HG03354 (cell line): ENCODE measurements at regions not wholly inside any gene's neighbourhood (a gene's known extent, or its start where the extent isn't known, plus 50 kb on each side); places are given as distances from the start of the nearest gene placed in this dataset.

Experiments
- ATAC-seq: cut with Tn5 transposase; IDR thresholded peaks from one replicate; pipeline ENCODE4 v1.9.1; 2021; ENCODE audit warnings: mild to moderate bottlenecking; ENCODE audit not compliant: unreplicated experiment, poor library complexity, severe bottlenecking

DNA sequence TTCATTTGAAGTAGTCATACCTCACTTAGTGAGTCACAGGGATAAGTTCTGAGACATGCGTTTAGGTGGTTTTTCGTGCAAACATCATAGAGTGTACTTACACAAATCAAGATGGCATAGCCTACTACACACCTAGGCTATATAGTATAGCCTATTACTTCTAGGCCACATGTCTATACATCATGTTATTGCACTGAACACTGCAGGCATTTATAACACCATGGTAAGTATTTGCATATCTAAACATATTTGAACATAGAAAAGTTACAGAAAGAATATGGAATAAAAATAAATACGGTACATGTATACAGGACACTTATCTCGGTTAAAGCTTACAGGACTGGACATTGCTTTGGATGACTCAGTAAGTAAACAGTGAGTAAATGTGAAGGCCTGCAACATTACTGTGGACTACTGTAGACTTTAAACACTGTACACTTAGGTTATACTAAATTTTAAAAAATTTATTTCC lies 670.6 kb downstream of the SLC16A7 start:
- ATAC-seq, result no peak

DNA sequence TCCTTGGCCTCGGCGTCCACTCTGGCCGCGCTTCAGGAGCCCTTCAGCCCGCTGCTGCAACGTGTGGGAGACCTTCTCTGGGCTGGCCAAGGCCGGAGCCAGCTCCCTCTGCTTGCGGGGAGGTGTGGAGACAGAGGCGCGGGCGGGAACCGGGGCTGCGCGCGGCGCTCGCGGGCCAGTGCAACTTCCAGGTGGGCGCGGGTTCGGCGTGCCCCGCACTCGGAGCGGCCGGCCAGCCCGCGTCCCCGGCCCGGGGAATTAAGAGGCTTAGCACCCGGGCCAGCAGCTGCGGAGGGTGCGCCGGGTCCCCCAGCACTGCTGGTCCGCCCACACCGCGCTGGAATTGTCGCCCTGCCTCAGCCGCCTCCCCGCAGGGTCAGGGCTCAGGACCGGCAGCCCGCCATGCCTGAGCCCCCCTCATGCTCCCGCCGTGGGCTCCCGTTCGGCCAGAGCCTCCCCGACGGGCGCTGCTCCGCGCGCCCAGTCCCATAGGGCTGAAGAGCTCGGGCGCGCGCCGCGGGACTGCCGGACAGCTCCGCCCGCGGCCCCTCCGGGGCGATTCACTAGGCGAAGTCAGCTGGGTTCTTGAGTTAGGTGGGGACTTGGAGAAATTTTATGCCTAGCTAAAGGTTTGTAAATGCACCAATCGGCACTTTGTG lies 673.9 kb downstream of the SLC16A7 start:
- no peak for ATAC-seq

DNA sequence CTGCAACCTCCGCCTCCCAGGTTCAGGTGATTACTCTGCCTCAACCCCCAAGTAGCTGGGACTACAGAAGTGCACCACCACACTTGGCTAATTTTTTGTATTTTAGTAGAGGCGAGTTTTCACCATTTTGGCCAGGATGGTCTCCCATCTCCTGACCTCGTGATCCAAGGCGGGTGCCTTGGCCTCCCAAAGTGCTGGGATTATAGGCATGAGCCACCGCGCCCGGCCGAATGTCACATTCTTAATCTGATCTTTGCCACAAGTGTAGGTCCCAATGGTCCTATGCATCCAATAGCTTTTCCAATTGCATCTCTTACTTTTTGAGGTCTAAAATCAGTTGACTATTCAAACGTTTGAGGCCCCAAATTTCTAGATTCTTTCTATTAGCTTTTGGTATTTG lies 676.0 kb downstream of the SLC16A7 start:
- ATAC-seq, result no peak

DNA sequence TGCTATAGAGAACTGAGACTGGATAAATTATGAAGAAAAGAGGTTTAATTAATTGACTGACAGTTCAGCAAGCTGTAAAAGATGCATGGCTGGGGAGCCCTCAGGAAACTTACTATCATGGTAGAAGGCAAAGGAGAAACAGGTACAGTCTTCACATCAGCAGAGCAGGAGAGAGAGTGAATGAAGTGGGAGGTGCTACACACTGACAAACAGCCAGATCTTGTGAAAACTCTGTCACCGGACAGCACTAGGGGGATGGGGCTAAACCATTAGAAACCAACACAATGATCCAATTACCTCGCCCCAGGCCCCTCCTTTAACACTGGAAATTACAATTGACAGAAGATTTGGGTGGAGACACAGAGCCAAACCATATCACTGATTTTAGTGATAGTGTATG lies 682.4 kb downstream of the SLC16A7 start:
- no peak for ATAC-seq

DNA sequence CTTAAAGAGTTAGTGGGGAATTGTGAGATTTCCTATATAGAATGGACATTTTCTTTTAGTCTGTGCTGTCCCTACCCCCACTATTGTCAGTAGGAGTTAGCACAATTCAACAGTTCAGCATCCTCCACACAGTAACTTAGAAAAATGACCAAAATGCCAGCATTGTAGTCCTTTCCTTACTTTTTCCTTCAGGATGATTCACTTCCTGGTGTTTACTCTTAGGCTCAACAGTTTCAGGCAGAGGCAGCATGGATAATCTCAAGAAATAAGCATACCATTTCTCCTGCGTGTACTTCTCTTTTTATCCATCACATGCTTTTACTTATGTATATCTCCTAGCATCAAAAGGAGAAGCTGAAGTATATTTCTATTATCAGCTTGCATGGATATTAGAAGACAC lies 683.4 kb downstream of the SLC16A7 start:
- no peak for ATAC-seq

DNA sequence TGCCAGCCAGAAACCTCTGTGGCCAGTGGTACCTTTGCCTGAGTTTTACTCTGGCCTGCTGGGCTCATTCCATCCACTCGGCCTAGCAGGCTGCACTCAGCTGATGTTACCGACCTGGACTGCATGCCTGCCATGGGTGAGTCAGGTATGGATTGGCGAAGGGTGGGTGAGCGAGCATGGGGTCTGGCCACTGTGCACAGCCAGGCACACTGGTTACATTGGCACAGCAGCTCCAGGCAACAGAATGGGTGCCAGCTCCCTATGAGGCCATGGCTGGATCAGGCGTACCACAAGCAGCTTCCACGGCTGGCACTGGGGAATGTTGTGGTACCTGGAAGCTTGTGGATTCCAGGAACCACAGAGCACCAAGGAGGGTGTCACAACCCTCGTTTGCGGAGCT lies 685.7 kb downstream of the SLC16A7 start:
- no peak for ATAC-seq

DNA sequence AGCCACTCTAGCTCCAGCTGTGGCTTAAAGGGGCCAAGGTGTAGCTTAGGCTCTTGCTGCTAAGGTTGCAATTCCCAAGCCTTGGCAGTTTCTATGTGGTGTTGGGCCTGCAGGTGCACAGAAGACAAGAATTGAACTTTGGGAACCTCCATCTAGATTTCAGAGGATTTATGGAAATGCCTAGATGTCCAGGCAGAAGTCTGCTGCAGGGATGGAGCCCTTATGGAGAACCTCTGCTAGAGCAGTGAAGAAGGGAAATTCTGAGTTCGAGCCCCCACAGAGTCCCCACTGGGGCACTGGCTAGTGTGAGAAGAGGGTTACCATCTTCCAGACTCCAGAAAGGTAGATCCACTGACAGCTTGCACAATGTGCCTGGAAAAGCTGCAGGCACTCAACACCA lies 694.7 kb downstream of the SLC16A7 start:
- no peak for ATAC-seq

DNA sequence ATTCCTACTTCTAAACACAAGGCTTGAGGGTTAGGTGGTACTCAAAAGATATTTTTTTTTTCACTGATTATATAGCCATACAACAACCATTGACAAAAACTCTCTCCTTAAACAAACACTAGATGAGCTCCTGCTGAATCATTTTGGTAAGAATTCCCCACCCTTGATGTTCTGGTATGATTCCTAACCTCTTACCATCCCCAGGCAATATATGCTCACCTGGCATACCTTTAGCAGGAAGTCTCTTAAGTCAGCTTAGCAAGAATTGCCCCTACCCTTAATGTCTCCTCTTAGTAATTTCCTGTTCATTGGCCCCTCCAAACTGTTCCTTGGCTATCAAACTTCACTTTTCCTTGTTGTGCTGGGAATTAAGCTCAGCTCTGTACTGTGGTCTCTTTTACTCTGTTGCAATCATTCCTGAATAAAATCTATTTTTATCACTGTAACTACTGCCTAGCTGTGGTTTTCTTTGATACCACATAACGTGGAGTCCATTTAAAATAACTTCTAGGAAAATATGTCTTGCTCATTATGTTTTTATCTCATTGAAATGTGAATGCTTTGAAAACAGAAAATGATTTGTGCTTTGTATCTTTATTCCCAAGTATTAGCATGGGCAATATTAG lies 712.6 kb downstream of the SLC16A7 start:
- ATAC-seq, result no peak

DNA sequence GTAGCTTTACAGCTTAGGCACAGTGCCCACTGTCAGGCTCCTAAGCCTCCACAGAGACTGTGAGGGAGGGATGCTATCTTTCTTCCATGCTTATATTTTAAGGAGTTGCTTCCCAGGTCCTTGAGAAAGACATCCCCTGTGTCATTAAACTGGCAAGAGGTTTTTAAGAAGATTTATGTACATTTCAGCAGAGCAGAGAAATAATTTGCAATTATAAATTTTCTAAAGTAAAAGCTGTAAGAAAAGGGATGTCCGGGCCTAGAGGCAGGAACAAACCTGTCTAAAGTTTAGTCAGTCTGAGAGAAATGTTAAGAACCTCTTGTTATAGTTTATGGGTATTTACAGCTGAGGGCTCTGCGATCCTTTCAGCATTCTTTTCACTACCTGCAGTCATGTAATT lies 716.1 kb downstream of the SLC16A7 start:
- no peak for ATAC-seq

DNA sequence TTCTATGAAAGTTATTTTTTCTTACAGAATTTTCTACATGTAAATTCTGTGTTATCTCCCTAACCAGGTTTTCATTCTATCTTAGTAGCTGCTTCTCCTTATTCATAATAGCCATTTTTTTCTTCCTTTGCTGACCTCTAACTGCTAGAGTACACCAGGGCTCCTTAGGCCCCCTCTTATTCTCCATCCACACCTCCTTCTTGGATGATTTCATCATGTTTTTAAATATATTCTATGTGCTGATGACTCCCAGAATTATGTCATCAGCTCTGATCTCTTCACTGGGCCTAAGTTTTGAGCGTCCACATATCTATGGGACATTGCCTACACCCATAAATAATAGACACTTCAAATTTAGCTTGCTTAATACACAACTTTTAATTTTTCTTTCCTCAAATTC lies 721.5 kb downstream of the SLC16A7 start:
- no peak for ATAC-seq

DNA sequence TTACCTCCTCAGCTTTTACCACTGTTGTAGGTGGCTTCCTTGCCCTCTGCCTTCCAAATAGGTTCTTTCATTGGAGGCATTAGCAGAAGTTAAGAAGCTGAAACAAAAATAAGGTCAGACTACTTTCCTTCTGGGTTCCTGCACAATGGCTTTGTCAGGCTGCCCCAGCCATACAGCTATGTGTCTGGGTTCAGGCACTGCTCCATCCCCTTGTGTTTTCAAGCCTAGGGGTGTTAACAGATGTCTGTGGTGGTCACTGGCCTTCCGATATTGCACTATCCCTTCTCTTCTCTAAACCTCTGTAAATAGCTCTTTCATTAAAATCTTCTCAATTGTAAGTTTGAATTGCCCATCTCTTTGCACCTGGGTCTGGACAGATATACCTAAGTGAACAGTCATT lies 728.9 kb downstream of the SLC16A7 start:
- no peak for ATAC-seq

DNA sequence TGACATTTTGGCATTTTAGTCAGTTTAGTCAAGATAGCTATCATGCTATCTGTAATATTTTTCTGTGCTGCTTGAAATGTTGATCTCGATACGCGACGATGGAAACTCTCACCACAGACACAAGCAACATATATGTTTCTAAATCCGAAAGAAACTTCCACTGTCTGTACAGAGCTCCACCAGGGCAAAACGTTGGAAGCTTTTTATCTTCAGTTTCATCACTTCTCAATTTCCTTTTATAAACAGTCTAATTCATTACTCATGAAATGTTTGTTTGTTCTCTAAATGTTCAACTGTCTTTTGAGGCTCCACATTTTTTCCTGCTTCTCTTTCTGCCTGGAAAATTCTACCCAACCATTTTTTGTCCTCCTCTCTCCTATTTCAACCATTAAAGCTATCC lies 737.6 kb downstream of the SLC16A7 start:
- no peak for ATAC-seq

DNA sequence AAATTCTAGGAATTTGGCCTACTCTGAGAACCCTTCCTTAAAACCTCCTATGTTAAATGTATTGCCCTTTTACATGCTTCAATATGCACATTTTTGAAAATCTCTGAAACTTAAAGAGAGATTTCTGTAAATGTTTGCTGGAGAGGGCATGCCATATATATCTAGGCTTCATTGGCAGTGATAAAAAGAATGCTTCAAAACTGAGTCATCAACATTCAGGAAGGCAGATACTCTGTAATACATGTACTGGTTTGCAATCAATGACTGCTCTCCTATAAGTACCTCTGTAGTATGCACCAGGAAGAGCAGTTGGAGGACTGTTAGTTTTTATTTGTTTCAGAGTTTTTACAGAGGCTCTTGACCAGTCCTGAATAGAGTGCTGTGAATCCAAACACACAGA lies 739.9 kb downstream of the SLC16A7 start:
- ATAC-seq, result no peak

DNA sequence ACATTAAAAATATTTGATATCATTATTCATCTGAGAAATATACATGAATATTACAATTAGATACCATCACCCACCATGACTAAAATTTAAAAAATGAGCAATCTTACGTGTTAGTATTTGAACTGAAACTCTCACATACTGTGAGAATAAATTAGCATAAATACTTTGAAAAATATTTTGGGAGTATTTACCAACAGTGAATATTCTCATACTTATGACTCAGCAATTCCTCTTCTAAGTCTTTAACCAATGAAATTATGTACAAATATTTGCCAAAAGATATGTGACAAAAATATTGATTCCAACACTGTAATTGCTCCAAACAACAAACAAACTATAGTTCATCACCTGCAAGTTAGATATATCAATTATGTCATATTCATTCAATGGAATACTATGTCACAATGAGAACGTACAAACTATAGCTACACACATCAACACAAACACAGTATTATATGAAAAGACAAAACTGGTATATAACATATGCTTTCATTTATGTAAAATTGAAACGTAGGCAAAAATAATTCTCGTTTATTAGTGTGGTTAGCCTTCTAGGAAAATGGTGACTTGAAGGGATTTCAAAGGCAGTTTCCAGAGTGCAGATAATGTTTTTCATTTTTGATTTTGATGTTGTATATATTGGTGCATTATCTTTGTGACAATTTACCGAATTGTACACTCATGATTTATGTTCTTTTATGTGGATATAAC lies 742.2 kb downstream of the SLC16A7 start:
- ATAC-seq, result no peak

DNA sequence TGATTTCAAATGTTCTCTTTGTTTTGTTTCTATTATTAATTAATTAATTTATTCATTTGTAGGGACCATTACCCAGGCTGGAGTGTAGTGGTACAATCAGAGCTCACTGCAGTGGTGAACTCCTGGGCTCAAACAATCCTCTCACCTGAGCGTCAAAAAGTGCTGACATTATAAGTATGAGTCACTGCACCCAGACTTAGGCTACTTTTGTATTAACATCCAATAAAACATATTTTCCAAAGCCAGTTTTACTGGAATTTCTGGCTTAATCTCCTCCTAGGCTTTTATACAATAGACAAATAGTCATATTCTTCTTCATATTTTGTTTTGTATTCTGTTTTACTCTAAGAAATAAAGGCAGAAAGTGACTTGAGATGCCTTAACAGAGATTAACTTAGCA lies 749.6 kb downstream of the SLC16A7 start:
- ATAC-seq, result no peak

DNA sequence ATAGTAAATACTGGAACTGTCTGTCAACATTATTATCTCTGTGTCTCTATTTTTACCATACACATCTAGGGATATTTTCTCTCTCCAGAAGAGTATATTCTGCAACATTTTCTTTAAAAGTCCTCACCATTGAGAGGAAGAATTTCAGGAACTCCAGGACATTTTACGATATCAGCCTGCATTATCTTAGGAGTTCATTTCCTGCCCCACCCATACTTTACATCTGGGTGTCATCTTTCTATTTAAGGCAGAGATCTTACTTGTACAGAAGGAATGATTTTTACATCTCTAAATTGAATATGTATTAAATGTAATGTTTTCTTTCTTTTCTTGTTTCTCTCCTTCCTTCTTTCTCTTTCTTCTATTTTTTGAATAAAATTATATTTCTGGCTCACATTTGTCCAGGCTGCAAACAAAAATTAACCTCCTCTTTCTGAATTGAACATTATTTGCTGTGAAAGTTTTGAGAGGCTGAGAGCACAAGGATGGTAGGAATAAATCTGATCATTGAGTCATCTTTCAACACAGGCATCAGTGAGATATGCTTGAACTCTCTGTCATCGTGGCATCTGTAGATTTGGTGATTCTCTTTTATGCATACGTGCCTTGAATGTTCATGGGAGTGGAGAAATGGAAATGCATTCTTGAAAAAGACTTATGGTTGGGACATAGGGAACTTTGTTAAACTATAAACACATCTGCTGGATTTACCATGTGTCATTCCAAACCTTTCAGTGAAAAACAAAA lies 753.6 kb downstream of the SLC16A7 start:
- ATAC-seq, result no peak

DNA sequence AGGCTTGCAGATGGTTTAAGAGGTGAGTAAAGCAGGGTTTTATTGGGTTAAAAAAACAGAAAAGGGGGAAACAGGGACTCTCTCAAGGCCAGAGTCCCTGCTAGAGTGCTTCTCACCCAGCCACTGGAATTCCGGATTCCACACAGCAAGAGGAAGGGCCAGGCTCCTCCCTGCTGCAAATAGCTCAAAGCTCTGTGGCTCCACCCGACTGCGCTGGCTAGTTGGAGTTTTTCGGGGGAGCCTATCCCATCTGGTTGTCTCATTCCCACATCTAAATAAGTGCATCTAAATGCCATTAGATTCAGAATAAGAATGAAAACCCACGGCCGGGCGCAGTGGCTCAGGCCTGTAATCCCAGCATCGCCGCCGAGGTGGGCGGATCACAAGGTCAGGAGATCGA lies 791.5 kb downstream of the SLC16A7 start:
- ATAC-seq, result no peak

DNA sequence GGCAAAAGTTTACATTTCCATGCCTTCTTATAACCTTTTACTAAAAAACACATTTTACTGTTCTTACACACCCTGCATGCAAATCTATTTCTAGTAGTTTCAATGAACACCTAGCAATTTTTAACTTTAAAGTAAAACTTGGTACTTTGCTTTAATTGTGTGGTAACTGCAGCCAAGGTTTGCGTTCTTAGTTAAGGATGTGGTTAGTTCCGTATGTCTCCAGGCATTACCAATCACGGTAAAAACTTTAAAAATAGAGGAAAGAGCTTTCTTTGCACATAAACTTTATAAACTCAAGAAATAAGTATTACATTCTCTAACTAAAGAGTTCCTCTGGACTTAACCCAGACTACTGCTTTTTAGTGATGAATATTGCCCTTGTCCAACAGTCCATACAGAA lies 795.2 kb downstream of the SLC16A7 start:
- ATAC-seq, result no peak

DNA sequence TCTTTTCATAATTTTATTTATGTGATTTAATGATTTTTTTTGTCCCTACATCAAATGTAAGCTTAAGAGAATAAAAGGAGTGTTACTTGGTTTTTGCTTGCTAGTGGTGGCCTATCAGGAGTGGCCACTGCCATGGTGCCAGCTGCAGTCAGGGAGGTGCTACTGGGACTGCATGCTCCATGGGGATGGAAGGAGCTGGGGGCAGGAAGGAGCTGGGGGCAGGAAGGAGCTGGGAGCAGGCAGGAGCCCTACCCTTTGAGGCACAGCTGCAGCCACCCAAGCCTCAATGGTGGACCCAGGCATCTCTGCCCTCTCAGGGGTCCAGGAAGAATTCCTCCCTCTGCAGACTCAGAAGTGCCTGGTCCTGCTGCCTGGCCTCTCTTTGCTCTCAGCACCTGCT lies 796.0 kb downstream of the SLC16A7 start:
- ATAC-seq, result no peak

DNA sequence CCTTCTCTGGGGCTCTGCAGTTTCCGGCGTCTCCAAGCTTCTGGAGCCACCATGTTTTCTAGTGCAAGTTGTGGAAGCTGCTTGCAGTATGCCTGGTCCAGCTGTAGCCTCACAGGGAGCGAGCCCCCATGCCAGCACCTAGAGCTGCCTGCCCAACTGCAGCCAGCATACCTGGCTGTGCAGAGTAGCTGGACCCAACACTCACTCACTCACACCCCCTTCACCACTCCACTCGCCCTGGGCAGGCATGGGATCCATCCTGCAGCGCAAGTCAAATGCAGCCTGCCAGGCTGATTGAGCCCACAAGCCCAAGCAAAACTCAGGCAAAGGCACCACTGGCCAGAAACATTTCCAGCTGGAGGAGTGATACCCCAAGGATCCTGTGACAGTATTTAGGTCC lies 797.3 kb downstream of the SLC16A7 start:
- ATAC-seq, result no peak

DNA sequence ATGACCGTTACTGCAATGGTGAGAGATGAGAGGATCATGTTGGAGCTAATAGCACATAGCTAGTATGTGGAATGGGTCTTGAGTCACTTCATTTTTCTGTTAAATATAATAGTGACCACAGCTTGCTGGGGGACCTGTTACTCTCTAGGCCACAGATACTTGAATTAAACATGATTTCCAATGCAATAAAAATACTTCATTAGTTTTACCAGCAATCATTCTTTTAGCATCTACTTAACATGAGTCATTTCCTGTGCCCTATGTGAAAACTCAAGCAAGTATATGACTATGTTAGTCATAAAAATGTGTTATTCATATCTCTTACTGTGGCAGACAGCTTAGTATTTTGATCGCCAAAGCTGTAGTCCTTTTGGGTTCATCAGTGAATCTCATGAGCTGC lies 798.8 kb downstream of the SLC16A7 start:
- no peak for ATAC-seq
